ENCODE measurements at regions not wholly inside any gene's neighbourhood (a gene's known extent, or its start where the extent isn't known, plus 50 kb on each side); places are given as distances from the start of the nearest gene placed in this dataset.

DNA sequence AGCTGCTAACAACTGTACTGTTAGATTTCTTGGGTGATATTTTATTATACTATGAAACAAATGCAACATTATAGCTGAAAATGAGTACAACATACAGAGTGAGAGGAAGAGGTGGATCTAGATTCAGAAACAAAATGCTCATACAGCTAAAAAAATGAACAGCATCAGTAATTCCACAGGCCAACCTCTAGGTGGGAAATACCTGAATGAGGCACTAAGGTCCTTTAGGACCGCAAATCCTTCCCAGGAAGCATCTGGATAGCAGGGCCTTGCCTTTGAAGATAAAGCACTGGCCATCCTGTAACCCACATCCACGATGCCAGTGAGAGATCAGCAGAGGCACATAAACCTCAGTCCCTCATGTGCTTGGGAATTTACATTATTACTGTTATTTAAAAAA is 310.8 kb downstream of the YTHDC2 start (continued):
- TF ChIP-seq, protein P1, sequence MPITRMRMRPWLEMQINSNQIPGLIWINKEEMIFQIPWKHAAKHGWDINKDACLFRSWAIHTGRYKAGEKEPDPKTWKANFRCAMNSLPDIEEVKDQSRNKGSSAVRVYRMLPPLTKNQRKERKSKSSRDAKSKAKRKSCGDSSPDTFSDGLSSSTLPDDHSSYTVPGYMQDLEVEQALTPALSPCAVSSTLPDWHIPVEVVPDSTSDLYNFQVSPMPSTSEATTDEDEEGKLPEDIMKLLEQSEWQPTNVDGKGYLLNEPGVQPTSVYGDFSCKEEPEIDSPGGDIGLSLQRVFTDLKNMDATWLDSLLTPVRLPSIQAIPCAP (CRISPR knock-in tag; IDR thresholded peaks at IDR 0.05; ENCODE audit: borderline replicate concordance): no peak
- TF ChIP-seq, protein P2, sequence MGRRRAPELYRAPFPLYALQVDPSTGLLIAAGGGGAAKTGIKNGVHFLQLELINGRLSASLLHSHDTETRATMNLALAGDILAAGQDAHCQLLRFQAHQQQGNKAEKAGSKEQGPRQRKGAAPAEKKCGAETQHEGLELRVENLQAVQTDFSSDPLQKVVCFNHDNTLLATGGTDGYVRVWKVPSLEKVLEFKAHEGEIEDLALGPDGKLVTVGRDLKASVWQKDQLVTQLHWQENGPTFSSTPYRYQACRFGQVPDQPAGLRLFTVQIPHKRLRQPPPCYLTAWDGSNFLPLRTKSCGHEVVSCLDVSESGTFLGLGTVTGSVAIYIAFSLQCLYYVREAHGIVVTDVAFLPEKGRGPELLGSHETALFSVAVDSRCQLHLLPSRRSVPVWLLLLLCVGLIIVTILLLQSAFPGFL (CRISPR knock-in tag; IDR thresholded peaks at IDR 0.05): no peak

DNA sequence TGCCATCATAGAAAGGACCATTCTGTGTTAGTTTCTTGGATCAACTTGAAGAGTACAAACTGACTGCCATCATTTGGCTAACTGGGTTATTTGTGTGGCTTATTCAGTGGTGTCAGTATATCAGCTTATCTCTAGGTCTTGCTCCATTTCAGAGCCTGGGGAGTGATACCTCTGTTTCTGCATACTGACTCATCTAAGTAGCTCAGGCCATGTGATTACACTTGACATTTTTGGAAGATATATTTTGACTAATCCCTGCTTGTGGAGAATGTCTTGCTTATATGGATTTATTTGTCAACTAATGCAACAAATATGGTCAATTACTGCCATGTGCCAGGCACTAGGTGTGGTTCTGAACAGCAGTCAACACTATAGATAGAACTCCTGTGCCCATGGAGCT is 311.7 kb downstream of the YTHDC2 start:
- TF ChIP-seq U2AF1 (optimal IDR thresholded peaks at IDR 0.05; ENCODE audit: low read depth, low read length) (no peak), SIX5 (IDR thresholded peaks at IDR 0.05; ENCODE audit: borderline replicate concordance in 1 of 2, insufficient read depth in 1 of 2, low read depth in 1 of 2, low read length in 2 of 2) (no peak), ZNF224 (CRISPR knock-in tag; IDR thresholded peaks at IDR 0.05) (no peak), ZNF57 (CRISPR knock-in tag; IDR thresholded peaks at IDR 0.05) (no peak), RBM39 (optimal IDR thresholded peaks at IDR 0.05; ENCODE audit: low read depth, low read length) (no peak), NR2C2 (CRISPR knock-in tag; IDR thresholded peaks at IDR 0.05) (no peak), NR2C2 (tag; IDR thresholded peaks at IDR 0.05) (no peak), TARDBP (IDR thresholded peaks at IDR 0.05) (no peak), NR3C1 (CRISPR knock-in tag; IDR thresholded peaks at IDR 0.05) (no peak), EZH2 (IDR thresholded peaks at IDR 0.05; ENCODE audit: borderline replicate concordance, low read depth, low read length) (no peak), RFX1 (IDR thresholded peaks at IDR 0.05) (no peak), SMARCE1 (IDR thresholded peaks at IDR 0.05) (no peak)
- TF ChIP-seq, protein P3, sequence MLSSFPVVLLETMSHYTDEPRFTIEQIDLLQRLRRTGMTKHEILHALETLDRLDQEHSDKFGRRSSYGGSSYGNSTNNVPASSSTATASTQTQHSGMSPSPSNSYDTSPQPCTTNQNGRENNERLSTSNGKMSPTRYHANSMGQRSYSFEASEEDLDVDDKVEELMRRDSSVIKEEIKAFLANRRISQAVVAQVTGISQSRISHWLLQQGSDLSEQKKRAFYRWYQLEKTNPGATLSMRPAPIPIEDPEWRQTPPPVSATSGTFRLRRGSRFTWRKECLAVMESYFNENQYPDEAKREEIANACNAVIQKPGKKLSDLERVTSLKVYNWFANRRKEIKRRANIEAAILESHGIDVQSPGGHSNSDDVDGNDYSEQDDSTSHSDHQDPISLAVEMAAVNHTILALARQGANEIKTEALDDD (IDR thresholded peaks at IDR 0.05): no peak
- BruUV-seq (replicated peaks): no TSS peak
- no peaks in the 10 kb centered on the region for H3K9me1 ChIP-seq (ENCODE audit: control insufficient read depth, insufficient read depth, low read length)
- H3K4me1 ChIP-seq (replicated peaks in 1 of 2; ENCODE audit: control insufficient read depth in 2 of 2, insufficient read depth in 2 of 2, low read length in 2 of 2): no peaks in the 10 kb centered on the region
- no peaks in the 10 kb centered on the region for H3K27me3 ChIP-seq (ENCODE audit: control insufficient read depth in 2 of 2, insufficient read depth in 2 of 2, low read length in 2 of 2)
- H4K20me1 ChIP-seq (replicated peaks; ENCODE audit: control insufficient read depth, insufficient read depth, low read length): no peaks in the 10 kb centered on the region
- DNase-seq (ENCODE audit: extremely low read depth in 1 of 4, low spot score in 3 of 4) (no peak), FAIRE-seq (no peak), ATAC-seq (no peak)
- POLR2A ChIA-PET: no interaction called here
- H3K4me3 ChIP-seq: no peak overlapping the region
- no peaks in the 10 kb centered on the region for H3K36me3 ChIP-seq (ENCODE audit: control insufficient read depth, insufficient read depth, low read length)
- H3K27ac ChIP-seq (ENCODE audit: extremely low read depth, low read depth, low read length): no peak overlapping the region
- H3K4me2 ChIP-seq (ENCODE audit: insufficient read depth, low read length): no peak overlapping the region
- intact Hi-C loops (cut with micrococcal nuclease): no loop called here
- no peaks in the 10 kb centered on the region for H3K9me3 ChIP-seq (replicated peaks; ENCODE audit: control insufficient read depth, insufficient read depth, low read depth, low read length)
- no peak overlapping the region for H3K9ac ChIP-seq (ENCODE audit: insufficient read depth in 1 of 2, low read depth in 2 of 2, low read length in 2 of 2)
- CTCF ChIA-PET (ENCODE audit: low intra/inter-chr PET ratio): no interaction called here
- no peaks in the 10 kb centered on the region for H3K79me2 ChIP-seq (ENCODE audit: control insufficient read depth, insufficient read depth, low read length)
- no peak overlapping the region for H2AFZ ChIP-seq (ENCODE audit: low read depth, low read length)
- in situ Hi-C loops (cut with MboI): no loop called here
